ENCODE measurements at regions not wholly inside any gene's neighbourhood (a gene's known extent, or its start where the extent isn't known, plus 50 kb on each side); places are given as distances from the start of the nearest gene placed in this dataset.

- TF ChIP-seq CTCF (conservative IDR thresholded peaks at IDR 0.05 in 1 of 2, IDR thresholded peaks at IDR 0.05 in 1 of 2; ENCODE audit: extremely low read depth in 1 of 2, insufficient read depth in 1 of 2, low read depth in 1 of 2, low read length in 2 of 2), result no peak
- TF ChIP-seq EZH2 (IDR thresholded peaks at IDR 0.05; ENCODE audit: borderline replicate concordance, low read length), result no peak
Measured at GRCh38 chr9:99678566-99678965, 143.1 kb upstream of the NR4A3 start.
